ENCODE measurements at regions not wholly inside any gene's neighbourhood (a gene's known extent, or its start where the extent isn't known, plus 50 kb on each side); places are given as distances from the start of the nearest gene placed in this dataset.

- WGBS, 2 experiments = 90 to 97% methylated on average over 6 of the region's 6 CpGs
Measured at GRCh38 chr3:99249627-99250026, 348.1 kb upstream of the DCBLD2 start.

DNA sequence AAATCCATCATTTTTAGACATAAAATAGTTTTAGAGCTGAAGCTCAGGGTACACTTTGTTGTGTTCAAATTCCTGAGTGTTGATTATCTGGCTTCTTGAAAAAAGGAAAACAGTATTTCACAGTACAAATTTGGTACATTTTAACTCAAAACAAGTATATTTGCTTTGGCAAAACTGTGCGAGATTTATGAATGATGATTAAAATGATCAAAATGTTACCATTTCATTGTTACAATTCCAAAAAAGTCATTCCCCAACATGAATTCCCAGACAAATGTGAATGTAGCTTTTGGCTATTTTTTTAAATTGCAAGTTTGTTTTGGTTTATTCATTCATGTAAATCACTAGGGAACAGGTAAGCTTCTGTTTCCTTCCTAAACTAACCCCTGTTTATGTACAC lies 347.4 kb upstream of the DCBLD2 start:
- no peaks in the 10 kb centered on the region for H3K4me1 ChIP-seq (ENCODE audit: control insufficient read depth, insufficient read depth, low read length)
- H3K27ac ChIP-seq (ENCODE audit: insufficient read depth, low read depth, low read length, poor library complexity, severe bottlenecking) = no peak overlapping the region
- H3K36me3 ChIP-seq (ENCODE audit: control insufficient read depth, insufficient read depth, low read length) = no peaks in the 10 kb centered on the region
- no peaks in the 10 kb centered on the region for H3K27me3 ChIP-seq (ENCODE audit: control insufficient read depth, insufficient read depth, low read length, poor library complexity, severe bottlenecking)
- no peak overlapping the region for H3K4me3 ChIP-seq (ENCODE audit: insufficient read depth, low read depth, low read length)
- no peaks in the 10 kb centered on the region for H3K9me3 ChIP-seq (ENCODE audit: control insufficient read depth, low read length)
- 100% methylated on average over 1 of the region's 1 CpG; no CpG with 5 or more reads in 1 of the 2 experiments for WGBS, 2 experiments

More at GRCh38 chr3:99249627-99250026, 348.1 kb upstream of the DCBLD2 start:
- H3K4me3 ChIP-seq (ENCODE audit: insufficient read depth, low read depth, low read length) = no peak overlapping the region
- H3K27me3 ChIP-seq (ENCODE audit: control insufficient read depth, insufficient read depth, low read length, poor library complexity, severe bottlenecking) = no peaks in the 10 kb centered on the region
- H3K36me3 ChIP-seq (ENCODE audit: control insufficient read depth, insufficient read depth, low read length) = no peaks in the 10 kb centered on the region
- no peaks in the 10 kb centered on the region for H3K4me1 ChIP-seq (ENCODE audit: control insufficient read depth, insufficient read depth, low read length)
- H3K9me3 ChIP-seq (ENCODE audit: control insufficient read depth, low read length) = no peaks in the 10 kb centered on the region
- H3K27ac ChIP-seq (ENCODE audit: insufficient read depth, low read depth, low read length, poor library complexity, severe bottlenecking) = no peak overlapping the region

DNA sequence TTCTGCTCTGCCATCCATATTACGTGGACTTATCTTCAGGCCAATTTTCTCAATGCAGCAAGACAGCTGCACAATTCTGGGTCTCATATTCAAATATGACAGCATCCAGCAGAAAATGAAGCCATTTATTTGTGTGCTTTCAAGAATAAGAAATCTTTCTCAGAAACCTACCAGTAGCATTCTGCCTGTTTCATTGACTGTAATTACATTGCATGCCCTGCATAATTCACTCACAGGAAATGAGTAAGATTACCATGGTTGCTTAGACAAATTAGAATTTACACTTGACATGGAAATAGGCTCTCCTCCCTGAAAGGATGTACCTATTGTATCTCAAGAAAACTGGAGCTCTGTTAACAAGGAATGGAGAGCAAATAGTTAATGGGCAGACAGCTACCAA lies 346.6 kb upstream of the DCBLD2 start:
- Histone ChIP-seq H3K36me3 (ENCODE audit: control insufficient read depth, insufficient read depth, low read length) (no peaks in the 10 kb centered on the region), H3K4me1 (ENCODE audit: control insufficient read depth, insufficient read depth, low read length) (no peaks in the 10 kb centered on the region), H3K4me3 (ENCODE audit: insufficient read depth, low read depth, low read length) (no peak overlapping the region), H3K9me3 (ENCODE audit: control insufficient read depth, low read length) (no peaks in the 10 kb centered on the region), H3K27ac (ENCODE audit: insufficient read depth, low read depth, low read length, poor library complexity, severe bottlenecking) (no peak overlapping the region), H3K27me3 (ENCODE audit: control insufficient read depth, insufficient read depth, low read length, poor library complexity, severe bottlenecking) (no peaks in the 10 kb centered on the region)
- 92 to 100% methylated on average over 1 of the region's 1 CpG for WGBS, 2 experiments

GRCh38 chr3:99246010-99246654 lies 344.6 kb upstream of the DCBLD2 start:
- Histone ChIP-seq H3K4me1 (ENCODE audit: control insufficient read depth, insufficient read depth, low read length) (no peaks in the 10 kb centered on the region), H3K27me3 (ENCODE audit: control insufficient read depth, insufficient read depth, low read length, poor library complexity, severe bottlenecking) (no peaks in the 10 kb centered on the region), H3K4me3 (ENCODE audit: insufficient read depth, low read depth, low read length) (no peak overlapping the region), H3K9me3 (ENCODE audit: control insufficient read depth, low read length) (no peaks in the 10 kb centered on the region), H3K27ac (ENCODE audit: insufficient read depth, low read depth, low read length, poor library complexity, severe bottlenecking) (no peak overlapping the region), H3K36me3 (ENCODE audit: control insufficient read depth, insufficient read depth, low read length) (no peaks in the 10 kb centered on the region)
- WGBS, 2 experiments = 83 to 100% methylated on average over 1 to 2 of the region's 2 CpGs

- Histone ChIP-seq H3K4me3 (ENCODE audit: insufficient read depth, low read depth, low read length) (no peak overlapping the region), H3K9me3 (ENCODE audit: control insufficient read depth, low read length) (no peaks in the 10 kb centered on the region), H3K27me3 (ENCODE audit: control insufficient read depth, insufficient read depth, low read length, poor library complexity, severe bottlenecking) (no peaks in the 10 kb centered on the region), H3K36me3 (ENCODE audit: control insufficient read depth, insufficient read depth, low read length) (no peaks in the 10 kb centered on the region), H3K4me1 (ENCODE audit: control insufficient read depth, insufficient read depth, low read length) (no peaks in the 10 kb centered on the region), H3K27ac (ENCODE audit: insufficient read depth, low read depth, low read length, poor library complexity, severe bottlenecking) (no peak overlapping the region)
- WGBS, 2 experiments = 92 to 100% methylated on average over 2 of the region's 2 CpGs
Measured at GRCh38 chr3:99242271-99242670, 340.8 kb upstream of the DCBLD2 start.

- Histone ChIP-seq H3K4me1 (ENCODE audit: control insufficient read depth, insufficient read depth, low read length) (no peaks in the 10 kb centered on the region), H3K9me3 (ENCODE audit: control insufficient read depth, low read length) (no peaks in the 10 kb centered on the region), H3K36me3 (ENCODE audit: control insufficient read depth, insufficient read depth, low read length) (no peaks in the 10 kb centered on the region), H3K27ac (ENCODE audit: insufficient read depth, low read depth, low read length, poor library complexity, severe bottlenecking) (no peak overlapping the region), H3K27me3 (ENCODE audit: control insufficient read depth, insufficient read depth, low read length, poor library complexity, severe bottlenecking) (no peaks in the 10 kb centered on the region), H3K4me3 (ENCODE audit: insufficient read depth, low read depth, low read length) (no peak overlapping the region)
- WGBS, 2 experiments = 51 to 54% methylated on average over 2 of the region's 2 CpGs
Measured at GRCh38 chr3:99240700-99241099, 339.2 kb upstream of the DCBLD2 start.

DNA sequence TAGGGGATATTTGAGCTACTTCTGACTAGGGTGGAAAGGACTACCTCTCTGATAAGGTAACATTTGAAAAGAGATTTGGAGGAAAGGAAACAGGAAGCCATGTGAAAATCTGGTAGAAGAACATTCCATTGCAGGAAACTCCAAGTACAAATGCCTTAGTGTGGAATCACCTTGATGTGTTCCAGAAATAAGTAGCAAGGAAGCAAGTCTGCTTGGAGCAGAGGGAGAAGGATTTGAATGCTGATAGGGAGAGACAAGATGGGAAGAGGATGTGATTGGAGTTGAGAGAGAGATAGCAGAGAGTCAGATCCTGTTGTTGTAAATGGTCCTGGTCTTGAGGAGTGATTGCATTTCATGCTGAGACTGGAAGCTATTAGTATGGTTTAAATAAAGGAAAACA lies 335.1 kb upstream of the DCBLD2 start:
- H3K4me1 ChIP-seq (ENCODE audit: control insufficient read depth, insufficient read depth, low read length) = no peaks in the 10 kb centered on the region
- H3K36me3 ChIP-seq (ENCODE audit: control insufficient read depth, insufficient read depth, low read length) = no peaks in the 10 kb centered on the region
- H3K27me3 ChIP-seq (ENCODE audit: control insufficient read depth, insufficient read depth, low read length, poor library complexity, severe bottlenecking) = no peaks in the 10 kb centered on the region
- no peak overlapping the region for H3K4me3 ChIP-seq (ENCODE audit: insufficient read depth, low read depth, low read length)
- H3K9me3 ChIP-seq (ENCODE audit: control insufficient read depth, low read length) = no peaks in the 10 kb centered on the region
- H3K27ac ChIP-seq (ENCODE audit: insufficient read depth, low read depth, low read length, poor library complexity, severe bottlenecking) = no peak overlapping the region

DNA sequence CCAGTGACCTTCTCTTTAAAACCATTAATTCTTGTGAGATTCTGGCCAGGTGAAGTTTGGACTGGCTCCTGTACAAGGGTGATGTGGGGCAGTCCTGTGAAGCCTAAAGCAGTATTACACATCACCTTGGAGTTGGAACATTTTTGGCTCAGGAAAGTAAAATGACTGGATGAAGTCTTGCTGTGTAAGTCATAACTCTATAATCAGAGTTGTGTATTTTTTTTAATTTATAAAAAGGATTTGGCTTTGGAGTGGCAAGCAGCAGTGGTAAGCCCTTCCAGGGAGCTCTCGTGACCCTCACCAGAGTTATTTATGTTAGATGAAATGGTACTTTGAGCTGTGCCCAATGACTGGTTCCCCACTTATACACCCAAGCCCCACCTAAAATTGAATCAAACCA lies 331.2 kb upstream of the DCBLD2 start:
- Histone ChIP-seq H3K27me3 (ENCODE audit: control insufficient read depth, insufficient read depth, low read length, poor library complexity, severe bottlenecking) (no peaks in the 10 kb centered on the region), H3K4me1 (ENCODE audit: control insufficient read depth, insufficient read depth, low read length) (no peaks in the 10 kb centered on the region), H3K36me3 (ENCODE audit: control insufficient read depth, insufficient read depth, low read length) (no peaks in the 10 kb centered on the region), H3K27ac (ENCODE audit: insufficient read depth, low read depth, low read length, poor library complexity, severe bottlenecking) (no peak overlapping the region), H3K9me3 (ENCODE audit: control insufficient read depth, low read length) (no peaks in the 10 kb centered on the region), H3K4me3 (ENCODE audit: insufficient read depth, low read depth, low read length) (no peak overlapping the region)
- WGBS, 2 experiments = 100% methylated on average over 1 of the region's 1 CpG

DNA sequence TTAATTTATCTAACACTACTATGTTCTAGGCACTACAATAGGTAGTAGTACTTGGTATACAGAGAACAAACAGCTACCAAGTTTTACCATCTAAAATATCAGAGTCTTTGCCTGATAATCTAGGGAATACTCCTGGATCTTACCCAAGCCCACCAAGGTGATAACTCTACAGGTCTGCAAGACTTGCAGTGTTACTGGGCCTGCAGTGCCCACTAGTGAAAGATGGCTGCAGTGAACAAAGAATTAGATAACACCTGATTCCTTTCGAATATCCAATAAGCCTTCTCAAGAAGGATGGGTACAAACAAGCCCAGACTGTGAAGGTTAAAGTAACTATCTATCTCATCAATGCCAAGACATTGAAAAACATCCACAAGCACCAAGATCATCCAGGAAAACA lies 317.0 kb upstream of the DCBLD2 start:
- Histone ChIP-seq H3K27ac (ENCODE audit: insufficient read depth, low read depth, low read length, poor library complexity, severe bottlenecking) (no peak overlapping the region), H3K27me3 (ENCODE audit: control insufficient read depth, insufficient read depth, low read length, poor library complexity, severe bottlenecking) (no peaks in the 10 kb centered on the region), H3K36me3 (ENCODE audit: control insufficient read depth, insufficient read depth, low read length) (no peaks in the 10 kb centered on the region), H3K4me1 (ENCODE audit: control insufficient read depth, insufficient read depth, low read length) (no peaks in the 10 kb centered on the region), H3K4me3 (ENCODE audit: insufficient read depth, low read depth, low read length) (no peak overlapping the region), H3K9me3 (ENCODE audit: control insufficient read depth, low read length) (no peaks in the 10 kb centered on the region)
- 92 to 100% methylated on average over 1 of the region's 1 CpG for WGBS, 2 experiments

GRCh38 chr3:99212969-99213368 lies 311.5 kb upstream of the DCBLD2 start:
- Histone ChIP-seq H3K9me3 (ENCODE audit: control insufficient read depth, low read length) (no peaks in the 10 kb centered on the region), H3K4me3 (ENCODE audit: insufficient read depth, low read depth, low read length) (no peak overlapping the region), H3K4me1 (ENCODE audit: control insufficient read depth, insufficient read depth, low read length) (no peaks in the 10 kb centered on the region), H3K27me3 (ENCODE audit: control insufficient read depth, insufficient read depth, low read length, poor library complexity, severe bottlenecking) (no peaks in the 10 kb centered on the region), H3K36me3 (ENCODE audit: control insufficient read depth, insufficient read depth, low read length) (no peaks in the 10 kb centered on the region), H3K27ac (ENCODE audit: insufficient read depth, low read depth, low read length, poor library complexity, severe bottlenecking) (no peak overlapping the region)
- WGBS, 2 experiments = 77 to 78% methylated on average over 1 of the region's 1 CpG

DNA sequence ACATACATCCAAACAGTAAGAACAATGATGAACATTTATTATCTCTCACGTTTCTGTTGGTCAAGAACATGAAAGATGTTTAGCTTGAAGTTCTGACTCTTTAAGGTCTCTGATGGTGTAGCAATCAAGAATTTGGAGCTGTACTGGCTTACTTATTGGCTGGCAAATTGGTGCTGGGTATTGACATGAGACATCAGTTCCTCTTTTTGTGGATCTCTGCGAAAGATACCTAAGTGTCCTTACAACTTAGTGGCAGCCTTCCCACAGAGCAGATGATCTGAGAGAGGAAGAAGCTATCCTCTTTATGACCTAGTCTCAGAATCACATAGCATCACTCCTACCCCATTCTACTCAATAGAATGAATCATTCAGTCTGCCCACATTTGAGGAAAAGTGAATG lies 309.8 kb upstream of the DCBLD2 start:
- H3K27ac ChIP-seq (ENCODE audit: insufficient read depth, low read depth, low read length, poor library complexity, severe bottlenecking) = no peak overlapping the region
- WGBS, 2 experiments = 91 to 100% methylated on average over 2 of the region's 2 CpGs
- H3K27me3 ChIP-seq (ENCODE audit: control insufficient read depth, insufficient read depth, low read length, poor library complexity, severe bottlenecking) = no peaks in the 10 kb centered on the region
- H3K36me3 ChIP-seq (ENCODE audit: control insufficient read depth, insufficient read depth, low read length) = no peaks in the 10 kb centered on the region
- no peaks in the 10 kb centered on the region for H3K4me1 ChIP-seq (ENCODE audit: control insufficient read depth, insufficient read depth, low read length)
- H3K9me3 ChIP-seq (ENCODE audit: control insufficient read depth, low read length) = no peaks in the 10 kb centered on the region
- no peak overlapping the region for H3K4me3 ChIP-seq (ENCODE audit: insufficient read depth, low read depth, low read length)
